GM18867 (cell line): ENCODE measurements at regions not wholly inside any gene's neighbourhood (a gene's known extent, or its start where the extent isn't known, plus 50 kb on each side); places are given as distances from the start of the nearest gene placed in this dataset.

Experiments
- ATAC-seq: cut with Tn5 transposase; IDR thresholded peaks from one replicate; pipeline ENCODE4 v1.9.1; 2021; ENCODE audit warnings: mild to moderate bottlenecking, moderate library complexity; ENCODE audit not compliant: unreplicated experiment

DNA sequence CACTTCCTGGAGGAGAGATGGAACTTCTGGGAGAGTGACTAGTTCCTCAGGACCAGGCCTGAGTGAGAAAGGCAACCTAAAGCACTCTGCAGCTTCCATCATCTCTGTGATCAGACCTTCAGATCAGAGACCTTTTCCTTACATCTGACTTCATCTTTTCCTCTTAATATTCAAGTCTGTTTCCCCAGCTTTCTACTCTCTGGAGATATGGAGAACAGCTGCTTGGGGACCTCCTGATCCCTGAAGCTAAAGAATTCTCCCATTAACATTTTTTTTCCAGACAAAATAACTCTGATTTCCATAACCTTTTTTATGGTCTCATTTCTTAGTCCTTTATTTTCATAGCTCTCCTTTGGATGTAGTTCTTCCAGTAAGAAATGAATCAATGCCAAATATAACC is 133.4 kb upstream of the FNDC3A start:
- ATAC-seq: no peak

DNA sequence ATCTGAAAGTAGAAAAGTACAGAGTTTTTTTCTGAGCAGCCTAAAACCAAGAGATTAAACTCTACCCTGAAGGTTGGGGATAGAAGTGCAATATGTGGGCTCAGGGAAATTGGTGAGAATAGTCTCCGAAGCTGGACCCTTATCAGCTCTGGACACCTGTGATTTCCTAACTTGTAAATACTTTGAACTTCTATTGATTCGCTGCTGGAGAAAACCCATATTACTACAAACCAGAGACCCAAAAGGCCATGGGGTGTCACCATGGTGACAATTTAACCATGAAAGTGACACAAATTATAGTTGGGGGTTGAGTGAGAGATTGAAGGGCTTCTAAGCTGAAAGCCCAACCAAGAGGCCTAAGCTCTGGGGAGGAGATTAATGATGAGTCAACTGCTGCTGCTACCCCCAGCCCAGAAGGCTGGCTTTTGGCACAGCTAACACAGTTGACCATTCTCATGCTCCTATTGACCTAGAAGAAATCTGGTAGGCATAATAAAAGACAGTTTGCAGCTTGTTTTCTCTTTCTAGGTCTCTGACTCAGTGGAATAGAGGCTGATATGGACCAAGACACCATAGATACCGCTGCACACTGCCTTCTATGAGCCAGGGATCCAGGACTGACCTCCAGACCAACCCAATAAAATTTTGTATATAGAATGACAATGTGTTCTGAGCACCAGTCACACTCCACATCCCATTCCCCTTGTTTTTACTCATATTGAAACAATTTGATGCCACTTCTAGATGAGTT is 131.9 kb upstream of the FNDC3A start:
- ATAC-seq: no peak

DNA sequence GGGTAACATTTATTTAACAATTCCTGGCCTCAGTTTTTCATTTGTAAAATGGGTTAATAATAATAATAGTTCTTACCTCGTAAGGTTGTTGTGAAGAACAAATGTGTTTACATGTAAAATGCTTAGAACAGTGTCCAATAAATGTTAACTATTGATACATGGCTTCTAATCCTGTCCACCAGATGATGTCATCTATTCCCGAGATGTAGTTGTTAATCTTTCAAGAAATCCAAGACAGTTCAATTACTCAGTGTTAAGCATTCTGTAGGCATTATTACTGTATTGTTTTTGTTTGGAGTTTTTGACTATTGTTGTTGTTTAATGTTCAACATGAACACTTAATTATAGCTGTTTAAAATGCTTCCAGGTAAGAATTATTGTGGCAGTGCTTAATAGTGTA is 131.0 kb upstream of the FNDC3A start:
- no peak for ATAC-seq

DNA sequence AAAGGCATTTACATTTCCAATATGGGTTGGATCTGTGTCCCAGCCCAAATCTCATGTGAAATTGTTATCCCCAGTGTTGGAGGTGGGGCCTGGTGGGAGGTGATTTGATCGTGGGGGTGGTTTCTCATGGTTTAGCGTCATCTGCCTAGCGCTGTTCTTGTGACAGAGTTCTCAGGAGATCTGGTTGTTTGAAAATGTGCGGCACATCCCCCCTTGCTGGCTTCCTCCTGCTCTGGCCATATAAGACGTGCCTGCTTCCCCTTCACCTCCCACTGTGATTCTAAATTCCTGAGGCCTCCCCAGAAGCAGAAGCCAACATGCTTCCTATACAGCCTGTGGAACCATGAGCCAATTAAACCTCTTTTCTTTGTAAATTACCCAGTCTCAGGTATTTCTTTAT is 126.2 kb upstream of the FNDC3A start:
- no peak for ATAC-seq

DNA sequence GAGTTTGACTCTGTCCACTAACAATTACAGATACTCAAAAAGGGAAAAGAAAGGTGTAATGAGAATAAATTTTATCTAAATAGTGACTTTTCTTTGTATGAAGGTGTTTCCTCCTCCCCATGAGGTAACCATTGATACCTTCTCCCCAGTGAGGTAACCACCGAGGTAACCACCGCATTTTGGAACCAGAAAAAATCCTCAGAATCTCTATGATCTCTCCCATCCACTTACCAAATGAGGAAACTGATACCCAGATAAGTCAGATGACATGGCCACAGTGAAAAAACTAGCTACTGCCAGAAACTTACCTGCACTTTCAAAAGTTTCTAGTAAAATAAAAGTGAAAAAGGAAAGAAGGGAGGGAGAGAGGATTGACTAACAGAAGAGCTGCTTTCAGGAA is 124.0 kb upstream of the FNDC3A start:
- no peak for ATAC-seq

DNA sequence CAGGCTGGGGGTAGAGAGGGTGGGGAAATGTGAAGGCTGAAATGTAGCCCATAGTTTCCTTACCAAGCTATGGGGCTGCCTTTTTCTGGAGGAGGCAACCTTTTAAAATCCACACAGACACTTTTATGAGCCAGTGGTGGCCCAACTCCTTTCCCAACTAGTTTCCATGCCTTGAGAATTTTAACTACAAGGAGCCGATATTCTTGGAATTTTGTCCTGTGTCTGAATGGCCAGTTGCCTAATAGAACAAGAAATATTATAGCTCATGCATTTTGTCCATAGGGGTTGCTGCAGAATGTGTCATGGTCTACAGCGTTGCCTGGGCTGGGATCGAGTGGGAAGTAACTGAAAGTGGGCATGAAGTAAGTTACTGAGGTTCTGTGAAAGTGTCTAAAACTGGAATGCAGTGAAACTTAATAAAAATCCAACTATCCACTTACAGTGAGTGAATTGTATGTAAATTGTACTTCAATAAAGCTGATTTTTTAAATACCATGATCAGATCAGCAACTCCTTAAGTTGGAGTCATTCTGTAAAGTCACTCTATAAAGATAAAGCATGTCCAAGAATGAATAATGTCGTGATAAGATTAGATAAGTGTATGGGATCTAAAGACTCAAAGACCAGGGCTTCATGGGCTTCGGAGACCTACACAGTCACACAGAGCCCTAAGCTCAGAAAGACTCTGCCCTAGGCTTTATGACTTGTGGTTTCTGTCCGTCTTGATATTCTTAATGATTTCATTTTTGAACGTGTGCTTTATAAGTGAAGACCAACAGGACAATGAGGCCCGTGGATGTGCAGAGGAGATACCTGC is 122.6 kb upstream of the FNDC3A start:
- ATAC-seq: no peak

DNA sequence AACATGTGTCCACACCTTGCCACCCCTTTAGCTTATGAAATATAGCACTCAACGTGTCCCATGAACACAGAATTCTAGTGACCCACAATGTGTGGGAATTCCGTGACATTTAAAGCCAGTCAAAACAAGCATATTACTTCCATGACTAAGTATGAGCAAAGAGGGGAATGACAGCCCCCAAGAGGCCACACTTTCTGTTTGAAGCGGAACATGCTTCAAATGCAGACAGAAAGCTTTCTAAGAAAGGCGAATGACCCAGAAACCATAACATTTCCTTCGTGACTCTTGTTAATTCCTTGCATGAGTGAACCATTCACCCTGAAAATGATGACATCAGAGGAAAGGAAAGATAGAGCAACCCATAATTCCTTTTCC is 122.0 kb upstream of the FNDC3A start:
- ATAC-seq: no peak

DNA sequence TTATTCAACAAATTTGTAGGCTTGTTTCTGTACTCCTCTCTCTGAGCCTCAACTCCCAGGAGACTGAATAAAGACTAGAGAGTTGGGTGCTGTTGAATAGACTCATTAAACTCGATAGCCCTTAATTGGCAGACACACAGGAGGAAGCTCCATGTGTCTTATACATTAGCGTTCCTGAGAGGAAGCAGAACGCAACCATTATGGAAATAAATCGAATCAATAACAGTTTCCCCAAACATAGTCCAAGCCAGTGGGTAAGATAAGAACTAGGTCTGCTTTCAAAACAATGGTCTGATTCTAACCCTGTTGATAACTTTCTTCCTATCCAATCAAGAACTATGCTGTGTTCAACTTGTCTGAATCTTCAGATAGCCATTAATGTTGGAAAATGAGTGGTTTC is 118.1 kb upstream of the FNDC3A start:
- no peak for ATAC-seq

DNA sequence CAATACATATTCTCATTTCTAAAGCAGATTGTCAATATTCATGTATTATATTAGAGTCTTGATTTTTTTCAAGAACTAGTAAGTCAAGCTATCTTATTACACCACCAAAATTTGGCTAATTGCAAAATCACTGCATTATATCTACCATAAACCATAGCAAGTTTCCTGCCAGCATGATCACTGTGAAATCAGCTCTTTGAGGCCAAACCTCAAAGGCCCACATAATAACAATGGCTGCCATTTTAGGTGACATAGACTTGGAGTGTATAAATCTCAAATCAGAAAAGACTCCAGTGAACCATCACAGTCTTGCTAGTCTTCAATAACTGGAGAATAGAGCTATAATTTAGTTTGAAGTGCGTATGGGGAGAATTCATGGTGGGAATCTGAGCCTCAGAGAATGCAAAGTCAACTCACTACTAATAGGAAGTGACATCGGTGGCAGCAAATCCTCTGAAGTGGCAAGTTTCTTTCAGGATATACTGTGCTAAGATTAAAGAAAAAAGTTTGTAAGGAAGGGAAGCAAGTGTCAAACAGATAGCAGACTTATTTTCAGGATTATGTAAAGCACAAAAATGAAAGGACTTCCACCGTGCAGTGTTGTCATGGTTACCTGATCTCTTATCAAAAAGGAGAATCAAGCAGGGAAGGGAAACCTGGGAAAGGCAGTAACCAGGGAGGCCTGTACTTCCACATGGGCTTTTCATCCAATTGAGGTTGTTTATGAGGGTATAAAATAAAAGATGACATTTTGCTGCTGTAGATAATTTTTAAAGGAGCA is 117.4 kb upstream of the FNDC3A start:
- no peak for ATAC-seq

DNA sequence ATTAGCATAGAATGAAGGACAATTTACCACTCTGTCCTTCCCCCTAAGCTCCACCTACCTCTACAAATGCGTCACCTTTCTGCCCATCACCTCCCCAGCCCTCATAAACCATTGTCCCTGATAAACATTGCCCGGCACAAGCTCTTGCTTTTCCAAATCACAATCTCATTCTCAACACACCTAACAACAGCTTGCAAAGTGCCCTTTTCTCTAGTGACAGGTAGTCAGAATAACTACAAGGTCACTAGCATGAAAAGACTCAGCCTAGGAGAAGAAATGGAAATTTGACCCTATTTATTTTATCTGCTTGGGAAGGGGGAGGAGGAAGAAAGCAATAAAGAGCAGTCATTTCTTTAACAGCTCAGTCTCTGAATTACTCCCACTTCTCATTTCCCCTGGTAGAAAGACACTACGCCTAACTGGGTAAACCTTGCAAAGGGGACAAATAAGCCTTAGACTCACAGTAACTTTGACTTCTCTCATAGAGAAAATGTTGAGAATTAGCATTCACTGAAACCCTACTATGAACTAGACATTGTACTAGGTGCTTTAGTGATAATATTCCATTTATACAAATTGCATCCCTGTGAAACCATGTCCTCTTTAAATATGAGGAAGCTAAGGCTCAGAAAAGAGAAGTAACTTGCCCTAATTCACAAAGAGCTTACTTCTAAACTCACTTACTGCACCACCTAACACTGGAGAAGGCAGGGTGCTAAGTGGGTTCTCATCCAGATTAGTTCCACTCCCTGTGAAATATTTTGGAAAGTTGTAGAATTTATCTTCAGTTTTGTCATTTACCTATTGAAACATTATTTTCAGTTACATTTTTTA is 116.2 kb upstream of the FNDC3A start:
- ATAC-seq: no peak

DNA sequence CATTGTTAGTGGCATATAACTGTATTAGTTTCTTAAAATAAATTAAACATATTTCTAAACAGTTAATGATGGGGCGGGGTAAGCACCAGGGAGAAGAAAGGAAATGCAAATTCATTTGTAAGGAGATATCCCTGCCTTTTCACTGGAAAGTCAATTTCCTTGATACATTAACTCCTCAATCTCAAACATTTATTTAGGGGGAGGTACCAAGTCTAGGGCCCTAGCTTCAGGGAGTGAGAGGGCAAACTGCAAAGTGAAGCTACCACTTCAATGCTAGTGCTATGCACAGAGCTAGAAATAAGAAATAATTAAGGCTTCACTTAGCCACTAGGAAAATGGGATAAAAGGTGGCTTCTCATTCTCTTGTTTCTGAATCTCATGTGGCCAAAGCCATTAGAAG is 115.3 kb upstream of the FNDC3A start:
- ATAC-seq: no peak

DNA sequence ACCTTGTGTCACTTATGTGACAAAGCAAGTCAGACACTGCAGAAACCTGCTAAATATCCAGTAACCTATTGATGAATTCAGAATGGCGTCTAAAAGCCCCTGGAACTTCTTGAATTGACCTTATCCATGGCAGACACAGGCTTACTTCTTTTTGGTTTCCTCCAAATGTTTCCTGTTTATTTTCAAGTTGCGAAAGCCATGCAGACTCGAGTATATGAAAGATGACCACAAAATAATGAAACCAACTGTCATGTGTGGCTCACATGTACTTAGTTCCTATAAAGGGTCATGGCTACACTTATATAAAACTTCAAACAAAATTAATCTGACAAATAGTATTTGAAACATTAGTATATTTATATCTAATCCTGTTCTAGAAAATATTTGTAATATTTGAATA is 113.1 kb upstream of the FNDC3A start:
- no peak for ATAC-seq

DNA sequence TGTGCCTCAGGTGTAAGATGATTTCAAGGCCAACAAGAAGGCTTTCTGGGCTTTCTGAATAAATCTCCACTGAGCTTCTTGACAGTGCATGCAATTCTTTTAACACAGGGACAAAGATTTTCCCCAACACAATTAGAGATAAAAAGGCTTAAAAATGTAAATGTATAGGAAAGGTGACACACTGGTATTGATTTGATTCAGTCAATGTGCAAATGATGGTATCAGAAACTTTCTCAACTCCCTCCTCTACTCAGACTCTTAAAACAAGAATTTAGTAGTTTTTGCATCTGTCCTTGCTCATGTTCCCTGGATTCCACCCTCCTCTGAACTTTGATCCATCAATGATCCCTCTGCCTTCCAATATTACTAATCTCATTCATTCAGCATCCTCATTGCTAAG is 111.6 kb upstream of the FNDC3A start:
- no peak for ATAC-seq

DNA sequence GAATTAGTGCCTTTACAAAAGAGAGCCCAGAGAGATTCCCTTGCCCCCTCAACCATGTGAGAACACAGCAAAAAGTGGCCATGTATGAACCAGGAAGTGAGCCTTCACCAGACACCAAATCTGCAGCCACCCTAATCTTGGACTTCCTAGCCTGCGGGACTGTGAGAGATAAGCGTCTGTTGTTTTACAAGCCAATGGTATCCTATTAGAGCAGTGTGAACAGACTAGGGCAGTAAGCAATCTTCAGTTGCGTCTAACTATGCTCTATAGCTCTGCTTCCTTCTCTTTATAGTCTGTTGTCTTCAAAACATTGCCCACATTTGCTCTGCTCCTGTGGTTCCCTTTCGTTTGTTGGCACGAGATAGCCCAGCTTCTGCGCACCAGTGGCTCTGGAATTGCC is 109.5 kb upstream of the FNDC3A start:
- no peak for ATAC-seq

DNA sequence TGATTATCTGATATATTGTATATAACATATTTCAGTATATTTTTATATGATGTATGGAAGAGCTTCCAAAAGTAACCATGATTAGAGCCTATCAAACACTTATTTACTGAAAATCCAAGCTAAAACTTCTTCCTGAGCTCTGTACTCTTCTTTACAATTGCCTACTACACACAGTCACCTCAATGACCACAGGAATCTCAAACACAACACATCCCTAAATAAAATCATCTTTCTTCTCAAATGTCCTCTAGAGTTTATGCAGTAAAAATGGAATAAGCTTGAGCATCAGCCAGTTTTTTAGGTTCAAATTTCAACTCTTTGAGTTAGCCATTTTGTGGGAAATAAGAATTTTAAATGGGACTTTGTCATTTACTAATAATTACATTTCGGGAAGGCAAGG is 102.6 kb upstream of the FNDC3A start:
- no peak for ATAC-seq

DNA sequence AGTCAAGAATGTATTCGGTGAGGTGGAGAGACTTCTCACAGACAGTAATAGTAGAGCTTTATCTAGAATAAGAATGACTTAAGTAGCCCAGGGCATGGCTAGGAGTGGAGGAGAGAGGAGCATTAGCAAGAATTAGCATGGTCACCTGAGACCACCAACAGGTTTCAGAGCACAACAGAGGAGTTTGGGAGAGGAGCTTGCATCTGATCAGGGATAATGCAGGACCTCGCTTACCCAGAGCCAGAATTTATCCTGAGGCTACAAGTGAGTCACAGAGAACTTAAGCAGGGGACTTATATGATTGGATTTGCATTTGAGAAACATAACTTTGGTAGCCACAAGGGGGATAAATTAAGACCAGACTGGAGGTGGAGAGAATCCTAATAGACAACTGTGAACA is 102.1 kb upstream of the FNDC3A start:
- ATAC-seq: no peak

DNA sequence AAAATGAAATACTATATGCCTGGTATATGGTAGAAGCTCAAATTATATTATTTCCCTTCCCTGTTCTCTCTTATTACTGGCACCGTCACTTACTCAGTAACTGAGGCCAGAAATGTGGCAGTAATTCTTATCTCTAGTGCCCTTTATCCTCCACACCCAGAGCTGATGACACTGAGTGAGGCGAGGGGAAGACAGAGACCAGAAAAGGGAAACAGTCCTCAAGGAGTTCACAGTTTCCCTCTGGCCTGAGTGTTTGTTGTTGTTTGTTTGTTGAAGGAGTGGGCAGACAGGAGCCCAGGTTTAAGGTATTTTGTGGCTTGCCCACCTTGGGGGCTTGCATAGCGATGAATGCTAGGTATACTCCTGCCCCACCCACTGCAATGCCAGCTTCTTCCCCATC is 101.5 kb upstream of the FNDC3A start:
- no peak for ATAC-seq

DNA sequence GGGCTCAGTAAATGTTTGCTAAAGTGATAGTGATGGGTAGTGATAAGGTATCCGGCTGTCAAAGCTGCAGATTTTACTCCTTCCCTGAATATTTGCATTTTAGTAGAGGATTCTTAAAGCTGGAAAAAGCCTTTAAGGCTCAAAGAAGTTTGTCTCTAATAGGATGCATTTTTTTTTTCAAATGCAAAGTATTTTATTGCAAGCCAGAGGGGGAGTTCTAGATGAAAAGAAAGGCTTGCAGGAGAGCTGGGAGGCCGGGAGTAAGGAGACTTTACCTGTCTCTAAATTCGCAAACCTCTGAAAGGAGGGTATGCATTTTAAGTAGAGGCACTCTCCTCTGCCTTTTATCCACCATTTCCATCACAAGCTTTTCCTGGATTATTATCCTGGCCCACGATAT is 100.7 kb upstream of the FNDC3A start:
- no peak for ATAC-seq

DNA sequence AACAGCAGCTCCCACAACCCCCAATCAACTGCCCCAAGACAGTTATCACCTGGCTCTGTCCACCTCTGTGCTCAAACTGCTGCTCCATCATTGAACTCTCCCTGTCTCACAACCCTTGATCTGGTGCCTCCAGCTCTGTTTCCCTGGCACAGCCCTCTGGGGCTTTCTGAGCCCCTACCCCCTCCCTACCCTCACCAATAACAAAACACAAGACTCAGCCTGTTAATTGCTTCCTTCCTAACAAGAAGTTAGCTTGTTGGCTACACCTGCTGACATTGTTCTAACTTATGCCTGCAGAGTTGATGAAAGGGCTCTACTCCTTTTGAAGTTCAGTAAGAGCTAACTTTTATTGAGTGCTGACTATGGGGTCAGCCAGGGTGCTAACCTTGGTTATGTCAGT is 99.4 kb upstream of the FNDC3A start:
- ATAC-seq: no peak

DNA sequence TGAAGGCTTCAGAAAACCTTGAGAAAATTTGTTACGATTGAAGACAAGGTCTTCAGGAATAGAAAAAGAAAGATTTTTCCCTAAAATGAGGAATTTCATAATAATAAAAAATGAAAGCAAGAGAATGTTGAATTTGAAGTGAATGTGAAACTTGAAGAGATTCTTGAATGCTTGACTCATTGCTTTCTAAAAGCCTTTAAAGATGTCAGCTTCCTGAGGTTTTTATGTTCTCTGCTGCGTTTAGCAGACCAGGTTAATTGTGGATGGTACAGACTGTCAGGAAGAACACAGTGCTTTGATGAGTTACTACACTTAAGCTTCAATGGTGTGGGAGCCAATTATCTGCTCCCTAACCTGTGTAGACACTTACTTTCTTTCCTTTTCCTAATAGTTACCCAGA is 96.3 kb upstream of the FNDC3A start:
- no peak for ATAC-seq

DNA sequence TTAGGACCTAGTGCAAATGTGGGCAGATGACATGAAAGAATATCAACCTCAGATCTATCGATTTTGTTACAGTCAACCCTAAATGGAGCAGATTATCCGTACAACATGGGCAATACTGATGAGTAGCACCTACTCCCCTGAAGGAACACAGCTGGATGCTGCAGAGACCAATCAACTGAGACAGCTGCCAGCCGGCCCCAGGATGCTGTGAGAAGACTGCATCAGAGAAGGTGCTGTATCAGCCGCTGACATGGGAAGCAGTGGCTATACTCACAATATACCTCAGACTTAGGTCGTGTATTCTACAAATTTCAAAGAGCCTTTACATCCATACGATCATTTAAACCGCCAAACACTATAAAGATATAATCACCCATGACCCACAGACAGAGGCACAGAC is 95.9 kb upstream of the FNDC3A start:
- no peak for ATAC-seq
